ENCODE measurements at regions not wholly inside any gene's neighbourhood (a gene's known extent, or its start where the extent isn't known, plus 50 kb on each side); places are given as distances from the start of the nearest gene placed in this dataset.
"Not testable (repeated sequence)": the region's sequence is repeated elsewhere in the genome, so short reads cannot be mapped to it uniquely, and the experiment has no call there.

DNA sequence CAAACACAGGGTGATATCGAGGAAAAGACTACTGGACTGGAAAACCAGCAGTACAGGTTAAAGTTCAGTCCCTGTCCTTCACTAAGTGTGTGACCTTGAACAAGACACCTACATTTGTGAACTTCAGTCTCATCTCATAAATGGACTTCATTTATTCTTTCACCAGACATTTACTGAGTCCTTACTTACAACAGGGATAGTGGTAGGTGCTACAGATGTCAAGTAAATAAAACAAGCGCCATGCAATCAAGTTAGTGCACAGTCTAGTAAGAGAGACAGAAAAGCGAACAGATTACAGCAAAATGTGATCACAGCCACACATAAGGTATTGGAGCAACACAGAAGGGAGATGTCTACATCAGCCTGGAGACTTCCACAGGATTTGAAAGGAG, 413.2 kb downstream of the ACTL7B start:
- no peak overlapping the region for H3K27ac Mint-ChIP-seq
- no peaks in the 10 kb centered on the region for H3K27me3 Mint-ChIP-seq
- DNase-seq, result no peak

DNA sequence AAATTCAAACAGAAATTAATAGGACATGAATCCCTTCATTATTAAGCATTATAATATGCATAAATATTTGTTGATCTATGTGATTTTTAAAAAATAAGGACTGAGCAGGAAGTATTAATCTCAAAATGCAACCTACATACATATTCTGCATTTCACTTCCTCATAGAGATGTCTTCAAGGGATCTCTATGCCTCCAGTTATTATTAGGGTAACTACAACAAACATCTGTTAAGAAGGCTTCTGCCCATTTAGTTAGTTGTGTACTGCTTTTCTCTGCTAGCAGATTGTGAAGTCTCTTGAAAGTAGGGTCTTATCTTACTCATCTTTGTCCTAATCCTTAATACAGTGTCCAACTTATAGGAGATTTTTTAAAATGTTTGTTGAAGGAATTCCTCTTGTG, 414.1 kb downstream of the ACTL7B start:
- Mint-ChIP-seq H3K27ac (no peak overlapping the region), H3K4me1 (no peaks in the 10 kb centered on the region), H3K27me3 (no peaks in the 10 kb centered on the region), H3K4me3 (no peak overlapping the region), H3K9me3 (peaks cover 4% of the 10 kb centered on the region), H3K36me3 (ENCODE audit: low read depth) (no peaks in the 10 kb centered on the region)
- DNase-seq (no peak), ATAC-seq (no peak)

More for the DNA sequence above, 413.2 kb downstream of the ACTL7B start:
- no peaks in the 10 kb centered on the region for H3K36me3 Mint-ChIP-seq (ENCODE audit: low read depth)
- ATAC-seq, result no peak
- H3K4me1 Mint-ChIP-seq, result no peaks in the 10 kb centered on the region
- no peak overlapping the region for H3K4me3 Mint-ChIP-seq
- peaks cover 4% of the 10 kb centered on the region for H3K9me3 Mint-ChIP-seq

DNA sequence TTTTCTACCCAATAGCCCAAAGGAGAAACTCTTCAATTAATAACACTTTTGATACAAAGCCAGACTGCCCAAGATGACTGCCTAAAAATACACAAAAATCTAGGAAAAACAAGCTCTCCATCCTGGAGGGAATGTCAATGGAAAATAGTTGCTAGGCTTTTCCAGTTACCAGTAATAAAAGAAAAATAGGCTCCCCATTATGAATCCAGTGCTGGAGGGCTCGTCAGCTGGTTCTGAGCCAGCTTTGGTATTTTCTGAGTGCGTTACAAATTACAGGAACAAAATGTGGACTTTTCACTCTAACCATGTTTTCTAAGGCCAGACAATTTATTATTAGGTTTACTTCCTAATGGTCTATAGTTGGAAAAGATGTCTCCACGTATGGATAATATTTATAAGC, 414.5 kb downstream of the ACTL7B start:
- H3K27ac Mint-ChIP-seq, result no peak overlapping the region
- H3K4me1 Mint-ChIP-seq, result no peaks in the 10 kb centered on the region
- no peak overlapping the region for H3K4me3 Mint-ChIP-seq
- H3K9me3 Mint-ChIP-seq, result peaks cover 4% of the 10 kb centered on the region
- H3K27me3 Mint-ChIP-seq, result no peaks in the 10 kb centered on the region
- ATAC-seq, result no peak
- no peaks in the 10 kb centered on the region for H3K36me3 Mint-ChIP-seq (ENCODE audit: low read depth)
- DNase-seq, result no peak

DNA sequence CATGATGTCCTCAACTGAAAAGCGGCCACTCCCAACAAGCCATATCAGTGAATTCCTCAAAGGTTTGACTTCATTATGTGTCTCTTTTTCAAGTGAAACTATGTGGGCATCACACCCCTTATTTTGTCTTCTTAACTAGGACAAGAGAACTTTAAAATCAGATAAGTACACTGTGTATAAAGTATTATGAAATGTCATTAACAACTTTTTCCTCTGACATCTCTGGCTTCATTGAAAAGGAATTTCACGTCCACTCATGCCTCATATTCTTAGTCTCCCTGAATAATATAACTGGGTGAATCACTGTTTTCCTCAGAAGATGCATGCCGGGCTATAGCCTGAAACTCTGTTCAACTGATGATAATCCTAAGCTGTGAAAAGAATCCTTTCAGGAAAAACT, 415.8 kb downstream of the ACTL7B start:
- Mint-ChIP-seq H3K36me3 (ENCODE audit: low read depth) (no peaks in the 10 kb centered on the region), H3K4me1 (no peaks in the 10 kb centered on the region), H3K4me3 (no peak overlapping the region), H3K27me3 (no peaks in the 10 kb centered on the region), H3K27ac (no peak overlapping the region), H3K9me3 (no peaks in the 10 kb centered on the region)
- DNase-seq (no peak), ATAC-seq (no peak)

DNA sequence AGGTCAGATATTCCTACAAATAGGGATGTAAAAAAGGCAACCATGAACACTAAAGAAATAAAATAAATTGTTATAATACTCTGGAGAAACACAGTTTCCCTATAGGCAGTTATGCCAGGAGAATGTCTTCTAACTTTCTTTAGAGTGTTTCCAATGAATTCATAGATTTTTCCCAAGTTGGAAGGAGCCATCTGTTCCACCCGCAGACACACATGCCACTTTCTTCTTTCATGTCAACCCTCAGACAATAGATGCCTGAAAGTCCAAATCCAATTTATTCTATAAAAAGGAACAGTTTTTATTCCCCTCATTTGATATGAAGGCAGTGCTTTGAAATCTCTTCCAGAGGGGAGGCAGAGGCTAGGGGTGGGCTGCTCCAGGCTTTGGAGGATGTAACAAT, 418.1 kb downstream of the ACTL7B start:
- no peak for ATAC-seq
- Mint-ChIP-seq H3K36me3 (ENCODE audit: low read depth) (no peaks in the 10 kb centered on the region), H3K27ac (no peak overlapping the region), H3K4me3 (no peak overlapping the region), H3K27me3 (no peaks in the 10 kb centered on the region), H3K4me1 (no peaks in the 10 kb centered on the region), H3K9me3 (no peaks in the 10 kb centered on the region)
- DNase-seq, result no peak

DNA sequence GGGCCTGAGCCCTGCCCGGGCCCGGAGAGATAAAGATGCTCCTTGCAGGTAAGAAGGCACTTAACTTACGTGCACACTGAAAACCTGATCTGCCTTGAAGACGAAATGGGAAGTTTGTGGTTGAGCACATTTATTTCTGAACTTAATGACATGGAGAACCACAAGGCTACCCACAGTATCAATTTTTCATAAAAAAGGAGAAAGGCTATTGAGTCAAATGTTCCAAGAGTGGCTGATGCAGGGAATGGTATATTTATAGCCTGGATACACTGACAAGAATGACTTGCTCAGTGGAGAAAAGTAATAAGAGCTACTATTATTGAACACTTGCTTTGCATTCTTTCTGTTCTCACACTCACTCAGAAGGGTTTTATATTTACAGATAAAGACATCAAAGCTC, 419.3 kb downstream of the ACTL7B start:
- ATAC-seq (no peak), DNase-seq (no peak)
- H3K4me1 Mint-ChIP-seq, result no peaks in the 10 kb centered on the region
- no peaks in the 10 kb centered on the region for H3K27me3 Mint-ChIP-seq
- no peaks in the 10 kb centered on the region for H3K36me3 Mint-ChIP-seq (ENCODE audit: low read depth)
- no peak overlapping the region for H3K4me3 Mint-ChIP-seq
- H3K9me3 Mint-ChIP-seq, result no peaks in the 10 kb centered on the region
- no peak overlapping the region for H3K27ac Mint-ChIP-seq

DNA sequence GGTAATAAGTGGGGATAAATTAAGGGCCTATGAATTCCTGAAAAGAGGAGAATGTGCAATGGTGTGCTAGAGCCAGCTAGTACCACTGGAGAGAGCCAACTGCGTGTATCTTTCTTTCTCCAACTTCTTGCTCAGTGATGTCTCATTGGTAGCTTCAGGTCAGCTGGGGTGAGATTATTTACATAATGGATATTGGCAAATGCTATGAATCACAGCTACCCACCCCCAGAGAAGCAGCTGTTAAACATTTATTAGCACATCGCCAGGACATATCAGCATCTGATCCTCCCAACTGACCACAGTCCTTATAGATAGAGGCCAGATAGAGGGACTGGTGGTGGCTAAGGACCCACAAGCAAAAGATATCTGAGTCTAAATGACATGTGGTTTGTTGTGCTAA, 421.3 kb downstream of the ACTL7B start:
- no peaks in the 10 kb centered on the region for H3K4me1 Mint-ChIP-seq
- H3K27me3 Mint-ChIP-seq, result no peaks in the 10 kb centered on the region
- H3K27ac Mint-ChIP-seq, result no peak overlapping the region

DNA sequence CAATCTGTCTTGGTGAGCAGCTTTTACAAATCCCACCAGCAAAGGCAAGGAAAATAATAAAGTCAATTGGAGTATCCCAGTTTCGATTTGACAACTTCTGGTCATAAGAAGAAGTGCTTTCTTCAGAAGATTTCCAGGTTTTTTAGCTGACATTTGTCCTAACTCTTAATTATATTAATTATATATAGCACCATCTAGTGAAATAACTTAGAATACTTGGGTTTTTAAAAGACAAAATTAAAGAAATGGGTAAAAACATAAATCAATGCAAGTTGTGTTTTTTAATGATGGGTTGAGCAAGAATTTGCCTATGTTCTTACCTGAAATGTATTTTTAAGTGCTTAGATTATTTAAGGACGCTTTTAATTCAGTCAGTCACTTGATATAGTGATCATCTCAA, 421.8 kb downstream of the ACTL7B start:
- ATAC-seq (no peak), DNase-seq (no peak)
- Mint-ChIP-seq H3K4me1 (no peaks in the 10 kb centered on the region), H3K9me3 (peaks cover 13% of the 10 kb centered on the region), H3K27ac (no peak overlapping the region), H3K4me3 (no peak overlapping the region), H3K36me3 (ENCODE audit: low read depth) (no peaks in the 10 kb centered on the region), H3K27me3 (no peaks in the 10 kb centered on the region)

More for the DNA sequence above, 421.3 kb downstream of the ACTL7B start:
- Mint-ChIP-seq H3K4me3 (no peak overlapping the region), H3K36me3 (ENCODE audit: low read depth) (no peaks in the 10 kb centered on the region), H3K9me3 (peaks cover 9% of the 10 kb centered on the region)
- no peak for DNase-seq
- no peak for ATAC-seq

DNA sequence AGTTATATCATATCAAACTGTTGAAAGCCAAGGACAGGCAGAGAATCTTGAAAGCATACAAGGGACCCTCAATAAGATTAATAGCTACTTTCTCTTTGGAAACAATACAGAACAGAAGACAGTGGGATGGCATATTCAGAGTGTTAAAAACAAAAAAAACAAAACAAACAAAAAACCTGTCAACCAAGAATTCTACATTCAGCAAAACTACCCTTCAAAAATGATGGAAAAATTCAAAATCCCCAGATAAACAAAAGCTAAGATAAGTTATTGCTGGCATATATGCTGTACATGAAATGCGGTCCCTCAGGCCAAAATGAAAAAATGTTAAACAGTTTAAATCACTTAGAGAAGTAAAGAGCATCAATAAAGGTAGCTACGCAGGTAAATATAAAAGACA, 425.1 kb downstream of the ACTL7B start:
- H3K36me3 Mint-ChIP-seq (ENCODE audit: low read depth), result no peaks in the 10 kb centered on the region
- ATAC-seq (no peak), DNase-seq (no peak)
- no peaks in the 10 kb centered on the region for H3K4me1 Mint-ChIP-seq
- H3K27me3 Mint-ChIP-seq, result no peaks in the 10 kb centered on the region
- no peak overlapping the region for H3K27ac Mint-ChIP-seq
- no peak overlapping the region for H3K4me3 Mint-ChIP-seq
- peaks cover 21% of the 10 kb centered on the region for H3K9me3 Mint-ChIP-seq

DNA sequence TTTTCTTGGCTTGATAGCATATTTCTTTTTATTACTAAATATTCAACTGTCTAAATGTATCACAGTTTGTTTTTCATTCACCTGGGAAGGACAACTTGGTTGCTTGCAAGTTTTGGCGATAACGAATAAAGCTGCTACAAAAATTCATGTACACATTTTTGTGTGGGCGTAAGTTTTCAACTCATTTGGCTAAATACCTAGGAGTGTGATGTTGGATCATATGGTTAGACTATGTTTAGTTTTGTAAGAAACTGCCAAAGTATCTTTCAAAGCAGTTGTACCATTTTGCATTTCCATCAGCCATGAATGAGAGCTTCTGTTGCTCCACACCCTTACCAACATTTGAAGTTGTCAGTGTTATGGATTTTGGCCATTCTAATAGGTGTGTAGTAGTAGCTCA, 428.0 kb downstream of the ACTL7B start:
- no peak overlapping the region for H3K27ac Mint-ChIP-seq
- no peak for ATAC-seq
- no peaks in the 10 kb centered on the region for H3K36me3 Mint-ChIP-seq (ENCODE audit: low read depth)
- H3K9me3 Mint-ChIP-seq, result peaks cover 25% of the 10 kb centered on the region
- H3K4me3 Mint-ChIP-seq, result no peak overlapping the region
- DNase-seq, result no peak
- H3K4me1 Mint-ChIP-seq, result no peaks in the 10 kb centered on the region
- H3K27me3 Mint-ChIP-seq, result no peaks in the 10 kb centered on the region

DNA sequence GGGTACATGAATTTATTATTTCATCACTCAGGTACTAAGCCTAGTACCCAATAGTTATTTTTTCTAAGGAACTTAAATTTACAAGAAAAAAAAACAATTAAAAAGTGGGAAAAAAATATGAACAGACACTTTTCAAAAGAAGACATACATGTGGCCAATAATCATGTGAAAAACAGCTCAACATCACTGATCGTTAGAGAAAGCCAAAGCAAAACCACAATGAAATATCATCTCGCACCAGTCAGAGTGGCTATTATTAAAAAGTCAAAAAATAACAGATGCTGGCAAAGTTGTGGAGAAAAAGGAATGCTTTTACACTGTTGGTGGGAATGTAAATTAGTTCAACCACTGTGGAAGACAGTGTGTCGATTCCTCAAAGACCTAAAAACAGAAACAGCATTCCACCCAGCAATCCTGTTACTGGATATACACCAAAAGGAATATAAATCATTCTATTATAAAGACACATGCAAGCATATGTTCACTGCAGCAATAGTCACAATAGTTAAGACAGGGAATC, 429.3 kb downstream of the ACTL7B start:
- H3K9me3 Mint-ChIP-seq, result peaks cover 25% of the 10 kb centered on the region
- not testable (repeated sequence) for H3K36me3 Mint-ChIP-seq (ENCODE audit: low read depth); H3K4me1 Mint-ChIP-seq; H3K27ac Mint-ChIP-seq; DNase-seq; H3K4me3 Mint-ChIP-seq; ATAC-seq; H3K27me3 Mint-ChIP-seq

DNA sequence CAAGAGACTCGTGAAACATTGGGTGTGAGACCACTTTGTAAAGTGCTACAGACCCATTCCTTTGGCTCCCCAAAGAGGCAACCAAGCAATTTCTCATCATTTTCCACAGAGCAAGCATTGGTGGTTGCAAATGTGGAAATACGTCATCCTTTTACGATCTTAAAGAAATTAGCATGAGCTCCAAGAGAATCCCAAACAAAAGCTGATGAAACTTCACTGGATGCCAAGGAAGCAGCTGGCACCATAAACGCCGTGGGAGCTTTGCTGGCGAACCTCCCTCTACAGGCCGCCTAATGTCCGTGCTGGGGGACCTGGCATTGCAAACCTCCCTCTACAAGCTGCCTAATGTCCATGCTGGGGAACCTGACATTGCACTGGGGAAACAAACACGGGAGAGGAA, 432.4 kb downstream of the ACTL7B start:
- peaks cover 9% of the 10 kb centered on the region for H3K9me3 Mint-ChIP-seq
- no peak for ATAC-seq
- no peak overlapping the region for H3K4me3 Mint-ChIP-seq
- H3K36me3 Mint-ChIP-seq (ENCODE audit: low read depth), result no peaks in the 10 kb centered on the region
- no peaks in the 10 kb centered on the region for H3K4me1 Mint-ChIP-seq
- no peaks in the 10 kb centered on the region for H3K27me3 Mint-ChIP-seq
- no peak overlapping the region for H3K27ac Mint-ChIP-seq
- DNase-seq, result no peak

DNA sequence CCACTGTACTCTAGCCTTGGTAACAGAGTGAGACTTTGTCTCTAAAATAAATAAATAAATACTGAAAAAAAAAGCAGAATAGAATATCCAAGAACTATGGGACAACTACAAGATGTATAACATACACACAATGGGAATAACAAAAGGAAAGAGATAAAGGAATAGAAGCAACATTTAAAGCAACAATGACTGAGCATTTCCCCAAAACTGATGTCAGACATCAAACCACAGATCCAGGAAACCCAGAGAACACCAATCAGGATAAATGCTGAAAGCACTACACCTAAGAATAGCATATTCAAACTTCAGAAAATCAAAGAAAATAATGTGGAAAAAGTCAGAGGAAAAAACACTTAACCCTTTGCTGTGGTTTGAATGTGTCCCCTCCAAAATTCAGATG, 436.4 kb downstream of the ACTL7B start:
- H3K36me3 Mint-ChIP-seq (ENCODE audit: low read depth), result no peaks in the 10 kb centered on the region
- no peak overlapping the region for H3K27ac Mint-ChIP-seq
- peaks cover 2% of the 10 kb centered on the region for H3K27me3 Mint-ChIP-seq
- H3K9me3 Mint-ChIP-seq, result no peaks in the 10 kb centered on the region
- ATAC-seq (no peak), DNase-seq (no peak)
- H3K4me3 Mint-ChIP-seq, result no peak overlapping the region
- H3K4me1 Mint-ChIP-seq, result no peaks in the 10 kb centered on the region

DNA sequence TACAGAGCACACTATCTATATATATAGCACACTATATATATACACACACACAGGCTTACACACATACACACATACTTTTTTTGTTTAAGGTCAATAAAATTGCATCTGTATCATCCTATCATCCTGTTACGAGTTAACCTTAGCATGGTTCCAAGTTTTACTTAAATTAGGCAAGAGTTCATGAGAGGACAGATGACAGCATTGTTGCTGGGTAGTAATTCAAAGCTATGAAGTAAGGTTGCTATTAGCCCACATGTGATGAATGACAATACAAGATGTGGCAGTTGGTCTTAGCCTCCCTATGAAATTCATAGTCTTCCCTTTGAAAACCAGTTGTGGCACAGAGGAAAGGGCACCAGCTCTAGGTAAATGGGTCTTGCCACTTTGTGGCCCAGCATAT, 438.1 kb downstream of the ACTL7B start:
- H3K27ac Mint-ChIP-seq, result no peak overlapping the region
- no peak for ATAC-seq
- no peaks in the 10 kb centered on the region for H3K36me3 Mint-ChIP-seq (ENCODE audit: low read depth)
- peaks cover 2% of the 10 kb centered on the region for H3K27me3 Mint-ChIP-seq
- H3K4me1 Mint-ChIP-seq, result no peaks in the 10 kb centered on the region
- DNase-seq, result no peak
- no peaks in the 10 kb centered on the region for H3K9me3 Mint-ChIP-seq
- no peak overlapping the region for H3K4me3 Mint-ChIP-seq

DNA sequence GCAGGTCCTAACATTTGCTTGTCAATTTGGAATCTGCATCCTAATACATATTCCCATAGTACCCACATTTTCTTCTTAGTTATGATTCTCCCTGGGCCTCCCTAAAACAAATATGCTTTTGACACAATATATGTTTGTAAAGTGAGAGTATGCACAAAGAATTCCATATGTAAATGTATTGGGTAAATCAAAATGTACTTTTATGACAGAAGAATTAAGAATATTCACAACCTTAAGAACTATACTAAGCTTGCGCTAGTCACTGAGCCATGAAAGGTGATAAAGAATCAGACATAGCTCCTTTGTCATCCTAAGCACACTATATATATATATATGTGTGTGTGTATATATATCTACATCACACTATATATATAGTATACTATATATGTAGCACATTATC, 438.5 kb downstream of the ACTL7B start:
- no peak overlapping the region for H3K27ac Mint-ChIP-seq
- no peak for ATAC-seq
- no peaks in the 10 kb centered on the region for H3K4me1 Mint-ChIP-seq
- H3K9me3 Mint-ChIP-seq, result no peaks in the 10 kb centered on the region
- no peak overlapping the region for H3K4me3 Mint-ChIP-seq
- peaks cover 2% of the 10 kb centered on the region for H3K27me3 Mint-ChIP-seq
- no peak for DNase-seq
- H3K36me3 Mint-ChIP-seq (ENCODE audit: low read depth), result no peaks in the 10 kb centered on the region

DNA sequence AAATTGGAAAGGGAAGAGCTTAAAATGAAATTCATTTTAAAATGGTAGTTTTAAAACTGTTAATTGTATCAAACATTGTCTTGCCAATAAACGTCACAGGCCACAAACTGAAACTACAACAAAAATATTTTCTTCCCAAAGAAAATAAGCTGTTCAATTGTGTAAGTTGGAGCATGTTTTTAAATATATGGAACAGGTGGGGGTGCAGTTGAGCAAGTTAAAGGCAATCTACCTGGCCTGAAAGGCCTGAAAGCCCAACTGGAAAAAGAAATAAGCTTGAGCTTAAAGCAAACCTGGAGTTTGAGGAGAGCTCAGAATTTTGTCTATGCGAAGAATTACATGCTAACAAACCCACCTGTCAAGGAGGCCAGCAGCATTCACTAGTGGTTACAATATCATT, 439.5 kb downstream of the ACTL7B start:
- H3K27me3 Mint-ChIP-seq, result peaks cover 2% of the 10 kb centered on the region
- ATAC-seq (no peak), DNase-seq (no peak)
- no peak overlapping the region for H3K4me3 Mint-ChIP-seq
- H3K4me1 Mint-ChIP-seq, result no peaks in the 10 kb centered on the region
- no peaks in the 10 kb centered on the region for H3K36me3 Mint-ChIP-seq (ENCODE audit: low read depth)
- no peak overlapping the region for H3K27ac Mint-ChIP-seq
- no peaks in the 10 kb centered on the region for H3K9me3 Mint-ChIP-seq
